Activated naive CD4-positive, alpha-beta T cell treated with anti-CD3 and anti-CD28 coated beads, Interleukin-2, amount 50 U/mL, for 24 hours (primary cell): ENCODE measurements at regions not wholly inside any gene's neighbourhood (a gene's known extent, or its start where the extent isn't known, plus 50 kb on each side); places are given as distances from the start of the nearest gene placed in this dataset.
"Not testable (repeated sequence)": the region's sequence is repeated elsewhere in the genome, so short reads cannot be mapped to it uniquely, and the experiment has no call there.

Experiments
- H3K27ac Mint-ChIP-seq: one replicate; pipeline ENCODE4 v1.8.0; 2021; ENCODE audit warnings: mild to moderate bottlenecking, mixed read lengths
- H3K27me3 Mint-ChIP-seq: one replicate; pipeline ENCODE4 v1.8.0; 2021; ENCODE audit warnings: mixed read lengths
- H3K36me3 Mint-ChIP-seq: one replicate; pipeline ENCODE4 v1.8.0; 2021; ENCODE audit warnings: mixed read lengths
- H3K4me1 Mint-ChIP-seq: one replicate; pipeline ENCODE4 v1.8.0; 2021; ENCODE audit warnings: mixed read lengths
- H3K4me3 Mint-ChIP-seq: one replicate; pipeline ENCODE4 v1.8.0; 2021; ENCODE audit warnings: mild to moderate bottlenecking, mixed read lengths
- H3K9me3 Mint-ChIP-seq: one replicate; pipeline ENCODE4 v1.8.0; 2021; ENCODE audit warnings: mixed read lengths

GRCh38 chr4:63233671-63234070 lies 1175.6 kb downstream of the TECRL start:
- H3K27me3 Mint-ChIP-seq: no peaks in the 10 kb centered on the region
- no peak overlapping the region for H3K4me3 Mint-ChIP-seq
- no peak overlapping the region for H3K27ac Mint-ChIP-seq
- H3K4me1 Mint-ChIP-seq: no peaks in the 10 kb centered on the region
- no peaks in the 10 kb centered on the region for H3K36me3 Mint-ChIP-seq
- no peaks in the 10 kb centered on the region for H3K9me3 Mint-ChIP-seq

DNA sequence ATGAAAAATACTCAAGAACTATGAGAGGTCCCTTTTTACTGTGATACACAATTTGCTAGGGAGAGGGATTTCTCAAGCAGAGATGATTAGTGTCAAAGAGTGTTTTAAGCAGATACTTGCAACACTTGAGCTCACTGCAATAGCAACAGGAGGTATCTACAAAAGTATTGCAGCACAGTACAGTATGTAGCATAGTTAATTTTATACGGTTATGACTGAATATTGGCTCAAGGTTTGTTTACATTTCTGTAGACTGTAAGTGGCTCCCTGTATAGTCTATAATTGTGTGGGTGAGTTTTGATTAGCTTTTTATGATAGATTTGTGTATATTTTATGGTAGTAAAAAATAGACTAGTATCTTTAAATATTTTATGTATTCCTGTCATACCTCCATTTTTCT lies 1177.2 kb downstream of the TECRL start:
- H3K27me3 Mint-ChIP-seq: no peaks in the 10 kb centered on the region
- no peak overlapping the region for H3K4me3 Mint-ChIP-seq
- no peaks in the 10 kb centered on the region for H3K9me3 Mint-ChIP-seq
- H3K27ac Mint-ChIP-seq: no peak overlapping the region
- no peaks in the 10 kb centered on the region for H3K4me1 Mint-ChIP-seq
- no peaks in the 10 kb centered on the region for H3K36me3 Mint-ChIP-seq

- Mint-ChIP-seq H3K4me3 (no peak overlapping the region), H3K9me3 (peaks cover 9% of the 10 kb centered on the region), H3K36me3 (no peaks in the 10 kb centered on the region), H3K27me3 (no peaks in the 10 kb centered on the region), H3K4me1 (no peaks in the 10 kb centered on the region), H3K27ac (no peak overlapping the region)
Measured at GRCh38 chr4:63226229-63226628, 1183.0 kb downstream of the TECRL start.

- Mint-ChIP-seq H3K36me3 (no peaks in the 10 kb centered on the region), H3K27ac (no peak overlapping the region), H3K27me3 (no peaks in the 10 kb centered on the region), H3K4me1 (no peaks in the 10 kb centered on the region), H3K4me3 (no peak overlapping the region), H3K9me3 (peaks cover 16% of the 10 kb centered on the region)
Measured at GRCh38 chr4:63222466-63222865, 1186.8 kb downstream of the TECRL start.

- Mint-ChIP-seq H3K27me3 (no peaks in the 10 kb centered on the region), H3K27ac (no peak overlapping the region), H3K36me3 (no peaks in the 10 kb centered on the region), H3K9me3 (peaks cover 19% of the 10 kb centered on the region), H3K4me1 (no peaks in the 10 kb centered on the region), H3K4me3 (no peak overlapping the region)
Measured at GRCh38 chr4:63221477-63221876, 1187.8 kb downstream of the TECRL start.

GRCh38 chr4:63218856-63219255 lies 1190.4 kb downstream of the TECRL start:
- no peaks in the 10 kb centered on the region for H3K4me1 Mint-ChIP-seq
- H3K4me3 Mint-ChIP-seq: no peak overlapping the region
- H3K27me3 Mint-ChIP-seq: no peaks in the 10 kb centered on the region
- peaks cover 22% of the 10 kb centered on the region for H3K9me3 Mint-ChIP-seq
- H3K27ac Mint-ChIP-seq: no peak overlapping the region
- H3K36me3 Mint-ChIP-seq: no peaks in the 10 kb centered on the region

DNA sequence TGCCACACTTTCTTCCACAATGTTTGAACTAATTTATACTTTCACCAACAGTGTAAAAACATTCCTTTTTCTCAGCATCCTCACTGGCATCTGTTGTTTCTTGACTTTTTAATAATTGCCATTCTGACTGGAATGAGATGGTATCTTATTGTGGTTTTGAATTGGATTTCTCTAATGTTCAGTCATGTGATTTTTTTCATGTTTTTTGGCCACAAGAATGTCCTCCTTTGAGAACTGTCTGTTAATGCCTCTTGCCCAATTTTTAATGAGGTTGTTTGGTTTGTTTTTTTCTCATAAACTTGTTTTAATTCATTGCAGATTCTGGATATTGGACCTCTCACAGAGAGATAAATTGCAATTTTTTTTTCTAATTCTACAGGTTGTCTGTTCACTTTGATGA lies 1195.2 kb downstream of the TECRL start:
- Mint-ChIP-seq H3K9me3 (peaks cover 22% of the 10 kb centered on the region), H3K36me3 (no peaks in the 10 kb centered on the region), H3K4me3 (no peak overlapping the region)

GRCh38 chr4:63211776-63212479 lies 1197.3 kb downstream of the TECRL start:
- Mint-ChIP-seq H3K4me3 (no peak overlapping the region), H3K4me1 (no peaks in the 10 kb centered on the region), H3K9me3 (peaks cover 15% of the 10 kb centered on the region)

More for the DNA sequence above, 1195.2 kb downstream of the TECRL start:
- no peak overlapping the region for H3K27ac Mint-ChIP-seq
- no peaks in the 10 kb centered on the region for H3K4me1 Mint-ChIP-seq
- H3K27me3 Mint-ChIP-seq: no peaks in the 10 kb centered on the region

GRCh38 chr4:63211375-63211774 lies 1197.9 kb downstream of the TECRL start:
- H3K27me3 Mint-ChIP-seq: no peaks in the 10 kb centered on the region
- no peaks in the 10 kb centered on the region for H3K36me3 Mint-ChIP-seq
- no peak overlapping the region for H3K27ac Mint-ChIP-seq
- no peak overlapping the region for H3K4me3 Mint-ChIP-seq
- peaks cover 11% of the 10 kb centered on the region for H3K9me3 Mint-ChIP-seq
- H3K4me1 Mint-ChIP-seq: no peaks in the 10 kb centered on the region

More at GRCh38 chr4:63211776-63212479, 1197.3 kb downstream of the TECRL start:
- no peaks in the 10 kb centered on the region for H3K27me3 Mint-ChIP-seq
- H3K27ac Mint-ChIP-seq: no peak overlapping the region
- no peaks in the 10 kb centered on the region for H3K36me3 Mint-ChIP-seq

- not testable (repeated sequence) for H3K36me3 Mint-ChIP-seq, H3K4me3 Mint-ChIP-seq, H3K4me1 Mint-ChIP-seq, H3K27me3 Mint-ChIP-seq, H3K27ac Mint-ChIP-seq
- H3K9me3 Mint-ChIP-seq: peaks cover 16% of the 10 kb centered on the region
Measured at GRCh38 chr4:63193029-63193428, 1216.2 kb downstream of the TECRL start.

DNA sequence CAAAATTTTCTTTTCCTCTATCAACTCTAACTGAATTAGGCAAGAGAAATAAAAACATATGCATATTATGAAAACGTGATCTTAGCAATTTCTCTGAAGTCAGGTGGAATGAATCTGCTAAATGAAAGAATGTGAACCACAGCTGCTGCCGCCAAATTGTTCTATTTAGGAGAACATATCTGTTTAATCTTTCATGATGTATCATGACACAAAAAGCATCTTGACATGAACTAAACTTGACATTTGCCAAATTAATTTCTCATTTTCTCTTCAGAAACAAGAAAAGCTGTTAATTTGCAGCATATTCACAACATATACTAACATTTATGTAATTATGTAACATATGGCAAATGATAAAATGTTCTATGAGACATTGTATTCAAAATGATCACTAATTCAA lies 1237.9 kb downstream of the TECRL start:
- Mint-ChIP-seq H3K27me3 (no peaks in the 10 kb centered on the region), H3K4me3 (no peak overlapping the region), H3K27ac (no peak overlapping the region), H3K9me3 (no peaks in the 10 kb centered on the region), H3K4me1 (no peaks in the 10 kb centered on the region), H3K36me3 (no peaks in the 10 kb centered on the region)

- no peaks in the 10 kb centered on the region for H3K36me3 Mint-ChIP-seq
- no peak overlapping the region for H3K27ac Mint-ChIP-seq
- H3K4me3 Mint-ChIP-seq: no peak overlapping the region
- H3K4me1 Mint-ChIP-seq: no peaks in the 10 kb centered on the region
- H3K27me3 Mint-ChIP-seq: no peaks in the 10 kb centered on the region
- H3K9me3 Mint-ChIP-seq: no peaks in the 10 kb centered on the region
Measured at GRCh38 chr4:63170923-63171322, 1238.3 kb downstream of the TECRL start.

DNA sequence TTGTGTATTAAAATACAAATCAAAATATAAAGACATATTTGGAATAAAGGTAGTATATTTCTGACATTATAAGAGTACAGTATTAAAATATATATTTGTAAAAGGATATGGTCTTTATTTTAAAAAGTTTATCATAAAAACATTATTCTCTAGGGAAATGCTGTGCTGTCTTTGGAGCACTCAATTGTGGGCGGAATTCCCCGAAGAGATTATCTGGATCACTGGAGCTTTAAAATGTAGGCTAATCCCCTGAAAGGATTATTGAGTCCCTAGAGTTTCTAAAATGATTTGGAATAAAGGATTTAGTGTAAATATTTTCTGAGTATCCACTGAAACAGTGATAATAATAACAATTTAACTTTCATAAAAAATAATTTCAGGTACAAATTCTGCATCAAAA lies 1239.4 kb downstream of the TECRL start:
- Mint-ChIP-seq H3K27ac (no peak overlapping the region), H3K4me3 (no peak overlapping the region), H3K4me1 (no peaks in the 10 kb centered on the region), H3K36me3 (no peaks in the 10 kb centered on the region), H3K27me3 (no peaks in the 10 kb centered on the region), H3K9me3 (no peaks in the 10 kb centered on the region)

DNA sequence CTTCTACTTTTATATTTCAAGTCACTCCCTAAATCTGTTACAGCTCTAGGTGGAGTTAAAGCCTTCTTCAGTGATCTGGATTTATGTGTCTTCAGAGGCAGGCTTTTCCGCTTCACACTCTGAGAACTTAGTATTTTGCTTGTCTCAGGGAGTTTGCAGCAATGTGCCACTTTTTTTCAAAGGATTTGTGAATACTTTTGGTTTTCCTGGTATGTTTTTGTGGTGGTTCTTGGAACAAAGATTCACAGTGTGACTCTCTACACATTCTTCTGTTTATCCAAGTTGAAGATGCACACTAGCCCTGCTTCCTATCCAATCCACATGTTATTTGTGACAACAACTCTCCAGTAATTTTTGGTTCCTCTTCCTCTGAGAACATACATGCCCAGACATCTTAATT lies 1253.7 kb downstream of the TECRL start:
- H3K9me3 Mint-ChIP-seq: peaks cover 11% of the 10 kb centered on the region

DNA sequence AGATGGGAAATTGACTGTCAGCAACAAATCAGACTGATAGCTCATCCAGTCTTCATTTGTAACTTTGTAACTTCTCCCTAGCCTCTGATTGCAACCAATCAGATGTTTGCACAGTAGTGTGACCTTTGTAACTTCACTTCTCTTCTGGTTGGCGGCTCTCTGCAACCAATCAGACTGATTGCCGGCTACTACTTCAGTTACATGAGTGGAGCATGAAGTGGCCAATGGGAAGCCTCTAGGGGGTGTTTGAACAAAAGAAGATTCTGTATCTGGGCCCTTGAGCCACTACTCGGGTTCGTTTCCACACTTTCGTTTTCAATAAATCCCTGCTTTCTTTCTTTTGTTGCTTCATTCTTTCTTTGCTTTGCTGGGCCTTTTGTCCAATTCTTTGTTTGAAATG lies 1285.8 kb downstream of the TECRL start:
- Mint-ChIP-seq H3K27me3 (no peaks in the 10 kb centered on the region), H3K9me3 (peaks cover 6% of the 10 kb centered on the region), H3K27ac (no peak overlapping the region), H3K4me1 (no peaks in the 10 kb centered on the region), H3K4me3 (no peak overlapping the region), H3K36me3 (no peaks in the 10 kb centered on the region)

More for the DNA sequence above, 1253.7 kb downstream of the TECRL start:
- H3K4me3 Mint-ChIP-seq: no peak overlapping the region
- no peak overlapping the region for H3K27ac Mint-ChIP-seq
- no peaks in the 10 kb centered on the region for H3K36me3 Mint-ChIP-seq
- no peaks in the 10 kb centered on the region for H3K27me3 Mint-ChIP-seq
- no peaks in the 10 kb centered on the region for H3K4me1 Mint-ChIP-seq

GRCh38 chr4:63122955-63123354 lies 1286.3 kb downstream of the TECRL start:
- Mint-ChIP-seq H3K4me1 (no peaks in the 10 kb centered on the region), H3K36me3 (no peaks in the 10 kb centered on the region), H3K4me3 (no peak overlapping the region), H3K9me3 (peaks cover 6% of the 10 kb centered on the region), H3K27ac (no peak overlapping the region), H3K27me3 (no peaks in the 10 kb centered on the region)

GRCh38 chr4:63106600-63106999 lies 1302.7 kb downstream of the TECRL start:
- no peak overlapping the region for H3K4me3 Mint-ChIP-seq
- H3K27me3 Mint-ChIP-seq: no peaks in the 10 kb centered on the region
- no peak overlapping the region for H3K27ac Mint-ChIP-seq
- peaks cover 18% of the 10 kb centered on the region for H3K9me3 Mint-ChIP-seq
- no peaks in the 10 kb centered on the region for H3K4me1 Mint-ChIP-seq
- no peaks in the 10 kb centered on the region for H3K36me3 Mint-ChIP-seq
